ENCODE measurements at regions not wholly inside any gene's neighbourhood (a gene's known extent, or its start where the extent isn't known, plus 50 kb on each side); places are given as distances from the start of the nearest gene placed in this dataset.

- no peak overlapping the region for H3K27ac Mint-ChIP-seq (ENCODE audit: unreplicated experiment)
- H3K4me1 Mint-ChIP-seq, result no peaks in the 10 kb centered on the region
- DNase-seq (ENCODE audit: low read depth, low spot score), result no peak
- H3K4me3 Mint-ChIP-seq, result no peak overlapping the region
- H3K27me3 Mint-ChIP-seq (ENCODE audit: low read depth), result no peaks in the 10 kb centered on the region
- no peaks in the 10 kb centered on the region for H3K9me3 Mint-ChIP-seq
- no peak for TF ChIP-seq CTCF (conservative IDR thresholded peaks at IDR 0.05)
- H3K36me3 Mint-ChIP-seq (ENCODE audit: low read depth), result no peaks in the 10 kb centered on the region
Observed at GRCh38 chr4:63618883-63619718, 790.1 kb downstream of the TECRL start.

- TF ChIP-seq CTCF (conservative IDR thresholded peaks at IDR 0.05), result no peak
- H3K4me1 Mint-ChIP-seq, result no peaks in the 10 kb centered on the region
- no peak for DNase-seq (ENCODE audit: low read depth, low spot score)
- no peak overlapping the region for H3K27ac Mint-ChIP-seq (ENCODE audit: unreplicated experiment)
- no peaks in the 10 kb centered on the region for H3K36me3 Mint-ChIP-seq (ENCODE audit: low read depth)
- no peak overlapping the region for H3K4me3 Mint-ChIP-seq
- H3K27me3 Mint-ChIP-seq (ENCODE audit: low read depth), result no peaks in the 10 kb centered on the region
- no peaks in the 10 kb centered on the region for H3K9me3 Mint-ChIP-seq
Observed at GRCh38 chr4:63607169-63607872, 801.9 kb downstream of the TECRL start.

GRCh38 chr4:63589796-63590195 lies 819.5 kb downstream of the TECRL start:
- peaks cover 7% of the 10 kb centered on the region for H3K36me3 Mint-ChIP-seq (ENCODE audit: low read depth)
- H3K4me3 Mint-ChIP-seq, result no peak overlapping the region
- no peaks in the 10 kb centered on the region for H3K27me3 Mint-ChIP-seq (ENCODE audit: low read depth)
- H3K9me3 Mint-ChIP-seq, result peaks cover 16% of the 10 kb centered on the region
- H3K4me1 Mint-ChIP-seq, result no peaks in the 10 kb centered on the region
- no peak for DNase-seq (ENCODE audit: low read depth, low spot score)
- TF ChIP-seq CTCF (conservative IDR thresholded peaks at IDR 0.05), result no peak
- H3K27ac Mint-ChIP-seq (ENCODE audit: unreplicated experiment), result no peak overlapping the region

GRCh38 chr4:63583561-63583960 lies 825.7 kb downstream of the TECRL start:
- TF ChIP-seq CTCF (conservative IDR thresholded peaks at IDR 0.05), result no peak
- Mint-ChIP-seq H3K4me1 (no peaks in the 10 kb centered on the region), H3K27me3 (ENCODE audit: low read depth) (no peaks in the 10 kb centered on the region), H3K4me3 (no peak overlapping the region), H3K36me3 (ENCODE audit: low read depth) (no peaks in the 10 kb centered on the region), H3K27ac (ENCODE audit: unreplicated experiment) (no peak overlapping the region), H3K9me3 (peaks cover 5% of the 10 kb centered on the region)
- DNase-seq (ENCODE audit: low read depth, low spot score), result no peak

- Mint-ChIP-seq H3K9me3 (peaks cover 5% of the 10 kb centered on the region), H3K4me3 (no peak overlapping the region), H3K27ac (ENCODE audit: unreplicated experiment) (no peak overlapping the region), H3K36me3 (ENCODE audit: low read depth) (no peaks in the 10 kb centered on the region), H3K4me1 (no peaks in the 10 kb centered on the region), H3K27me3 (ENCODE audit: low read depth) (no peaks in the 10 kb centered on the region)
- no peak for DNase-seq (ENCODE audit: low read depth, low spot score)
- no peak for TF ChIP-seq CTCF (conservative IDR thresholded peaks at IDR 0.05)
Observed at GRCh38 chr4:63583007-63583406, 826.2 kb downstream of the TECRL start.

Data from neural crest cell (in vitro differentiated cells).